ENCODE measurements at regions not wholly inside any gene's neighbourhood (a gene's known extent, or its start where the extent isn't known, plus 50 kb on each side); places are given as distances from the start of the nearest gene placed in this dataset.
"Not testable (repeated sequence)": the region's sequence is repeated elsewhere in the genome, so short reads cannot be mapped to it uniquely, and the experiment has no call there.

GRCh38 chr22:33221568-33221967 is 163.4 kb upstream of the SYN3 start:
- no peak for DNase-seq

GRCh38 chr22:33220476-33221080 is 162.4 kb upstream of the SYN3 start:
- DNase-seq = no peak

GRCh38 chr22:33219648-33220384 is 161.6 kb upstream of the SYN3 start:
- no peak for DNase-seq

- DNase-seq = no peak
Measured at GRCh38 chr22:33213383-33214075, 155.3 kb upstream of the SYN3 start.

GRCh38 chr22:33209930-33210784 is 152.0 kb upstream of the SYN3 start:
- DNase-seq = peak; percentile 1

GRCh38 chr22:33204408-33204807 is 146.2 kb upstream of the SYN3 start:
- no peak for DNase-seq

- no peak for DNase-seq
Measured at GRCh38 chr22:33202455-33202854, 144.3 kb upstream of the SYN3 start.

- DNase-seq = no peak
Measured at GRCh38 chr22:33194529-33195077, 136.4 kb upstream of the SYN3 start.

- no peak for DNase-seq
Measured at GRCh38 chr22:33192156-33192555, 134.0 kb upstream of the SYN3 start.

- DNase-seq = no peak
Measured at GRCh38 chr22:33188326-33188725, 130.1 kb upstream of the SYN3 start.

- DNase-seq = no peak
Measured at GRCh38 chr22:33186816-33187215, 128.6 kb upstream of the SYN3 start.

GRCh38 chr22:33180356-33180755 is 122.2 kb upstream of the SYN3 start:
- no peak for DNase-seq

GRCh38 chr22:33167998-33168790 is 110.0 kb upstream of the SYN3 start:
- no peak for DNase-seq

GRCh38 chr22:33166206-33166605 is 108.0 kb upstream of the SYN3 start:
- DNase-seq = no peak

- no peak for DNase-seq
Measured at GRCh38 chr22:33163815-33164214, 105.6 kb upstream of the SYN3 start.

GRCh38 chr22:33162196-33162595 is 104.0 kb upstream of the SYN3 start:
- no peak for DNase-seq

- DNase-seq = no peak
Measured at GRCh38 chr22:33160525-33160924, 102.3 kb upstream of the SYN3 start.

- not testable (repeated sequence) for DNase-seq
Measured at GRCh38 chr22:33154967-33155366, 96.8 kb upstream of the SYN3 start.

GRCh38 chr22:33149611-33150010 is 91.4 kb upstream of the SYN3 start:
- DNase-seq = no peak

- no peak for DNase-seq
Measured at GRCh38 chr22:33144721-33145120, 86.5 kb upstream of the SYN3 start.

- no peak for DNase-seq
Measured at GRCh38 chr22:33142282-33143055, 84.3 kb upstream of the SYN3 start.

Data from NCI-H1417 treated with DMSO at 0.1 percent for 48 hours (cell line).